Esophagus muscularis mucosa (tissue), 4 donors: ENCODE measurements at regions not wholly inside any gene's neighbourhood (a gene's known extent, or its start where the extent isn't known, plus 50 kb on each side); places are given as distances from the start of the nearest gene placed in this dataset.

Source experiments
- DNase-seq: peaks from one replicate; pipeline ENCODE4 v3.0.0-alpha.2; 2017; ENCODE audit errors: extremely low spot score
- H3K27ac ChIP-seq, 4 donors: fragments of 200-600 bp; sonication (generic); replicated peaks in 1 of 4; 1 replicate in 3 of 4; 2 replicates in 1 of 4; pipeline ENCODE4 v1.5.1; 2016 to 2019; ENCODE audit warnings: mild to moderate bottlenecking in 1 of 4
- H3K27me3 ChIP-seq, 4 donors: fragments of 200-600 bp; sonication (generic); one replicate each; pipeline versions ENCODE4 v1.5.1 to v1.6.0; 2016 to 2019
- H3K36me3 ChIP-seq, 4 donors: fragments of 200-600 bp; sonication (generic); one replicate each; pipeline ENCODE4 v1.5.1; 2016 to 2019
- H3K4me1 ChIP-seq, 4 donors: fragments of 200-600 bp; sonication (generic); one replicate each; pipeline ENCODE4 v1.5.1; 2016 to 2019
- H3K4me3 ChIP-seq, 4 donors: fragments of 200-600 bp; sonication (generic); 1 replicate in 2 of 4; 2 replicates in 2 of 4; pipeline ENCODE4 v1.5.1; 2016 to 2019; ENCODE audit warnings: mild to moderate bottlenecking in 4 of 4, moderate library complexity in 1 of 4
- H3K9me3 ChIP-seq, 4 donors: fragments of 200-600 bp; sonication (generic); 1 replicate in 3 of 4; 2 replicates in 1 of 4; pipeline ENCODE4 v1.5.1; 2016 to 2019
- CTCF ChIP-seq, 3 experiments: fragments of 200-600 bp in 2 of 3; fragments of 450-650 bp in 1 of 3; sonication (generic) in 2 of 3; IDR thresholded peaks; one replicate each; pipeline ENCODE4 v1.5.1; 2017 to 2019; ENCODE audit warnings: antibody characterized with exemption in 3 of 3, mild to moderate bottlenecking in 2 of 3, moderate library complexity in 1 of 3
- EP300 ChIP-seq: sonication (generic); formaldehyde crosslinking; IDR thresholded peaks from one replicate; pipeline ENCODE4 v1.6.1; 2017; ENCODE audit warnings: antibody characterized with exemption
- POLR2A ChIP-seq: fragments of 450-650 bp; IDR thresholded peaks from one replicate; pipeline ENCODE4 v1.6.1; 2017; ENCODE audit warnings: antibody characterized with exemption, moderate library complexity, mild to moderate bottlenecking, low read depth
- POLR2AphosphoS5 ChIP-seq, 2 donors: sonication (generic); formaldehyde crosslinking; IDR thresholded peaks; one replicate each; pipeline ENCODE4 v1.6.1; 2017; ENCODE audit warnings: antibody characterized with exemption in 2 of 2
- WGBS: methylation state at CpG from one replicate; pipeline ENCODE4 v1.1.5; 2018; 5-methylcytosine and 5-hydroxymethylcytosine counted together
- intact Hi-C: fragments of 100-400 bp; cut with DNase I; formaldehyde crosslinking; loops from one replicate; pipeline ENCODE4 v1.15.1; 2023

- H3K4me3 ChIP-seq, result no peak overlapping the region
- no peaks in the 10 kb centered on the region for H3K27me3 ChIP-seq
- intact Hi-C loops, result no loop called here
- H3K36me3 ChIP-seq, result no peaks in the 10 kb centered on the region
- WGBS, result 44% methylated on average over 6 of the region's 6 CpGs
- H3K9me3 ChIP-seq, result no peaks in the 10 kb centered on the region
- no peak for DNase-seq
- TF ChIP-seq CTCF (IDR thresholded peaks at IDR 0.05), result no peak
- no peak overlapping the region for H3K27ac ChIP-seq
- H3K4me1 ChIP-seq, result no peaks in the 10 kb centered on the region
Measured at GRCh38 chr7:54360075-54360840, 181.9 kb upstream of the VSTM2A start.

GRCh38 chr7:54390565-54390964 is 151.6 kb upstream of the VSTM2A start:
- Histone ChIP-seq H3K9me3 (no peaks in the 10 kb centered on the region), H3K4me3 (no peak overlapping the region), H3K36me3 (no peaks in the 10 kb centered on the region), H3K27me3 (no peaks in the 10 kb centered on the region), H3K4me1 (no peaks in the 10 kb centered on the region), H3K27ac (no peak overlapping the region)
- TF ChIP-seq POLR2AphosphoS5 (IDR thresholded peaks at IDR 0.05) (no peak), CTCF (IDR thresholded peaks at IDR 0.05) (no peak), EP300 (no peak), POLR2A (no peak)
- WGBS, result 91% methylated on average over 1 of the region's 1 CpG
- intact Hi-C loops, result no loop called here
- no peak for DNase-seq

- H3K4me3 ChIP-seq, result no peak overlapping the region
- H3K27me3 ChIP-seq, result no peaks in the 10 kb centered on the region
- no peaks in the 10 kb centered on the region for H3K36me3 ChIP-seq
- intact Hi-C loops, result no loop called here
- H3K27ac ChIP-seq, result no peak overlapping the region
- H3K9me3 ChIP-seq, result no peaks in the 10 kb centered on the region
- 68% methylated on average over 2 of the region's 2 CpGs for WGBS
- no peaks in the 10 kb centered on the region for H3K4me1 ChIP-seq
- TF ChIP-seq POLR2A (no peak), EP300 (no peak), CTCF (IDR thresholded peaks at IDR 0.05) (no peak), POLR2AphosphoS5 (IDR thresholded peaks at IDR 0.05) (no peak)
- no peak for DNase-seq
Measured at GRCh38 chr7:54392935-54393334, 149.2 kb upstream of the VSTM2A start.

- Histone ChIP-seq H3K27me3 (no peaks in the 10 kb centered on the region), H3K9me3 (no peaks in the 10 kb centered on the region), H3K4me3 (no peak overlapping the region), H3K27ac (no peak overlapping the region), H3K36me3 (no peaks in the 10 kb centered on the region), H3K4me1 (no peaks in the 10 kb centered on the region)
- intact Hi-C loops, result no loop called here
- TF ChIP-seq POLR2AphosphoS5 (IDR thresholded peaks at IDR 0.05), result no peak
- no peak for TF ChIP-seq EP300
- TF ChIP-seq POLR2A, result no peak
- no peak for TF ChIP-seq CTCF (IDR thresholded peaks at IDR 0.05)
- no peak for DNase-seq
- WGBS, result 94% methylated on average over 4 of the region's 4 CpGs
Measured at GRCh38 chr7:54394834-54395233, 147.3 kb upstream of the VSTM2A start.
